Heart left ventricle (tissue), 13 donors: ENCODE measurements at regions not wholly inside any gene's neighbourhood (a gene's known extent, or its start where the extent isn't known, plus 50 kb on each side); places are given as distances from the start of the nearest gene placed in this dataset.

Experiments used
- POLR2A ChIP-seq, 2 donors: fragments of 450-650 bp; IDR thresholded peaks; one replicate each; pipeline ENCODE4 v1.6.1; 2017; ENCODE audit warnings: antibody characterized with exemption in 2 of 2, mild to moderate bottlenecking in 2 of 2, moderate library complexity in 2 of 2
- TF ChIP-seq, protein P1 (sequence below), 12 donors: fragments of 200-600 bp; sonication (generic) in 4 of 12; IDR thresholded peaks; one replicate each; pipeline versions ENCODE4 v1.5.0 to v1.8.0; 2018 to 2022; ENCODE audit warnings: antibody characterized with exemption in 12 of 12, mild to moderate bottlenecking in 5 of 12
- donor health status: ischemic (EF 13 %, LVEDD 7.1; RV severe dilation, severe dysfunction).
- donor health status: DM: no; HTN: yes; CAD: no.
- donor health status: DM: no; HTN: no; CAD: no.
- donor health status: ischemic (EF 25% LVEDD 6.9; RV normal size, moderate dysfunction).
- donor health status: ischemic (EF 25% LVEDD 5.7; RV mildly dilated, moderate dysfunction).
- donor health status: ischemic (EF 35%, LVEDD 5.7; RV mildly dilated, moderate dysfunction).
- donor health status: nonischemic (EF 11% LVEDD 7.7; RV severe dilation, severe dysfunction).
- donor health status: DM: yes; HTN: yes; CAD: no.
- donor health status: PGD.
- donor health status: ischemic (EF 29% LVEDD 5.4; RV normal size, mild dysfunction).
- donor health status: nonischemic (EF 23%, LVEDD 6.1; RV moderate dilation, normal function).

DNA sequence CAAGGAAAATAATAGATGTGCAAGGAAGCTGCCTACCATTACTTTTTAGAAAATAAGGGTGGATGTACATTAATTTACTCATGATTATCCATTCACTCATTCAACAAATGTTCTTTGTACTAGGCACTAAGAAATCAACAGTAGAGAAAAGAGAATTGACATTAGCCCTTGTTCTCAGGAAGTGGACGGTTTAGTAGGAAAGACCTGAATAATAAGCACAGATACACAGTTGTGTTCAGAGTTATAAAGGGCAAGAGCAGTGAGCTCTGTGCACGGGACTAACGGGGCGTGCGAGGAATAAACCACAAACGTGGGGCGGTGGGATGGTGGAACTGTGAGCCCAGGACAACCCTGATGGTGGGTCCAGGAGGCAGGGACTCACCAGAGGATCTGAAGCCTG is 94.4 kb upstream of the MBOAT2 start:
- TF ChIP-seq, protein P1, sequence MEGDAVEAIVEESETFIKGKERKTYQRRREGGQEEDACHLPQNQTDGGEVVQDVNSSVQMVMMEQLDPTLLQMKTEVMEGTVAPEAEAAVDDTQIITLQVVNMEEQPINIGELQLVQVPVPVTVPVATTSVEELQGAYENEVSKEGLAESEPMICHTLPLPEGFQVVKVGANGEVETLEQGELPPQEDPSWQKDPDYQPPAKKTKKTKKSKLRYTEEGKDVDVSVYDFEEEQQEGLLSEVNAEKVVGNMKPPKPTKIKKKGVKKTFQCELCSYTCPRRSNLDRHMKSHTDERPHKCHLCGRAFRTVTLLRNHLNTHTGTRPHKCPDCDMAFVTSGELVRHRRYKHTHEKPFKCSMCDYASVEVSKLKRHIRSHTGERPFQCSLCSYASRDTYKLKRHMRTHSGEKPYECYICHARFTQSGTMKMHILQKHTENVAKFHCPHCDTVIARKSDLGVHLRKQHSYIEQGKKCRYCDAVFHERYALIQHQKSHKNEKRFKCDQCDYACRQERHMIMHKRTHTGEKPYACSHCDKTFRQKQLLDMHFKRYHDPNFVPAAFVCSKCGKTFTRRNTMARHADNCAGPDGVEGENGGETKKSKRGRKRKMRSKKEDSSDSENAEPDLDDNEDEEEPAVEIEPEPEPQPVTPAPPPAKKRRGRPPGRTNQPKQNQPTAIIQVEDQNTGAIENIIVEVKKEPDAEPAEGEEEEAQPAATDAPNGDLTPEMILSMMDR (IDR thresholded peaks at IDR 0.05), result no peak
- TF ChIP-seq POLR2A (IDR thresholded peaks at IDR 0.05), result no peak
